H1 (cell line): ENCODE measurements at regions not wholly inside any gene's neighbourhood (a gene's known extent, or its start where the extent isn't known, plus 50 kb on each side); places are given as distances from the start of the nearest gene placed in this dataset.

Experiments
- CTCF ChIA-PET: fragments of 300-600 bp; sonication (Branson Sonifier 250); formaldehyde crosslinking; loops from one replicate; lab custom pipeline; 2021; ENCODE audit not compliant: partially characterized antibody; lab: Charles Lee
- POLR2A ChIA-PET: fragments of 300-600 bp; sonication (Branson Sonifier 250); formaldehyde crosslinking; loops from one replicate; lab custom pipeline; 2021; ENCODE audit warnings: inconsistent platforms; ENCODE audit not compliant: partially characterized antibody; lab: Charles Lee
- DNase-seq, 2 experiments: peaks; one replicate each; pipeline versions ENCODE4 v3.0.0 to v3.0.0-alpha.2; 2010 to 2022; ENCODE audit warnings: low spot score in 2 of 2, low read depth in 1 of 2, mixed read lengths in 1 of 2
- FAIRE-seq: peaks from 2 replicates; lab custom pipeline; 2011; peaks lifted over from hg19 to GRCh38; lab: Jason Lieb, UNC
- H2AFZ ChIP-seq: 2 replicates; pipeline ENCODE4 v1.8.1; 2012; ENCODE audit warnings: low read length, inconsistent platforms
- H2AK5ac ChIP-seq: 2 replicates; pipeline ENCODE4 v1.6.1; 2013; ENCODE audit warnings: low read depth, low read length
- H2BK120ac ChIP-seq: replicated peaks from 2 replicates; pipeline ENCODE3; 2013; ENCODE audit warnings: low read depth, low read length, inconsistent platforms
- H2BK12ac ChIP-seq: 2 replicates; pipeline ENCODE4 v1.6.1; 2013; ENCODE audit warnings: low read depth, low read length
- H2BK15ac ChIP-seq: 2 replicates; pipeline ENCODE4 v1.6.1; 2013; ENCODE audit warnings: low read length
- H2BK20ac ChIP-seq: 2 replicates; pipeline ENCODE4 v1.6.1; 2013; ENCODE audit warnings: low read length
- H2BK5ac ChIP-seq: 2 replicates; pipeline ENCODE4 v1.6.1; 2013; ENCODE audit warnings: low read depth, low read length
- H3K14ac ChIP-seq: 2 replicates; pipeline ENCODE4 v1.6.1; 2013; ENCODE audit warnings: inconsistent platforms; ENCODE audit not compliant: insufficient read length
- H3K18ac ChIP-seq: 2 replicates; pipeline ENCODE4 v1.6.1; 2013; ENCODE audit warnings: low read length; ENCODE audit errors: extremely low read depth
- H3K23ac ChIP-seq: 2 replicates; pipeline ENCODE4 v1.6.1; 2013; ENCODE audit warnings: inconsistent platforms; ENCODE audit not compliant: insufficient read length
- H3K23me2 ChIP-seq: 2 replicates; pipeline ENCODE4 v1.6.1; 2013; ENCODE audit warnings: low read depth, low read length
- H3K27ac ChIP-seq: 2 replicates; pipeline ENCODE4 v1.6.1; 2011; ENCODE audit warnings: low read depth, low read length, inconsistent platforms
- H3K27me3 ChIP-seq, 4 experiments: replicated peaks in 1 of 4; 1 replicate in 1 of 4; 2 replicates in 3 of 4; pipeline versions ENCODE4 v1.6.1 to v1.8.1; 2011 to 2013; ENCODE audit warnings: low read length in 3 of 4, mild to moderate bottlenecking in 3 of 4, inconsistent platforms in 2 of 4, mixed read lengths in 2 of 4, moderate library complexity in 1 of 4; ENCODE audit not compliant: control insufficient read depth in 3 of 4, insufficient read depth in 3 of 4; ENCODE audit errors: extremely low read depth in 1 of 4
- H3K36me3 ChIP-seq, 4 experiments: 2 replicates each; pipeline versions ENCODE4 v1.6.1 to v1.8.1; 2011 to 2013; ENCODE audit warnings: mild to moderate bottlenecking in 4 of 4, low read length in 3 of 4, moderate library complexity in 2 of 4, control low read depth in 1 of 4, inconsistent platforms in 1 of 4; ENCODE audit not compliant: insufficient read depth in 4 of 4, control insufficient read depth in 2 of 4
- H3K4ac ChIP-seq: replicated peaks from 2 replicates; pipeline ENCODE3; 2013; ENCODE audit warnings: low read length, low read depth, mixed read lengths, inconsistent platforms; ENCODE audit not compliant: insufficient read length
- H3K4me1 ChIP-seq, 4 experiments: replicated peaks in 1 of 4; 1 replicate in 1 of 4; 2 replicates in 3 of 4; pipeline versions ENCODE4 v1.6.1 to v1.8.1; 2011 to 2013; ENCODE audit warnings: low read length in 3 of 4, inconsistent platforms in 2 of 4, mixed read lengths in 1 of 4; ENCODE audit not compliant: insufficient read depth in 4 of 4, control insufficient read depth in 3 of 4
- H3K4me2 ChIP-seq, 2 experiments: 2 replicates each; pipeline versions ENCODE4 v1.6.1 to v1.8.1; 2011 to 2013; ENCODE audit warnings: low read depth in 2 of 2, low read length in 2 of 2, control low read depth in 1 of 2, inconsistent platforms in 1 of 2, mild to moderate bottlenecking in 1 of 2; ENCODE audit not compliant: insufficient read depth in 1 of 2
- H3K4me3 ChIP-seq, 4 experiments: fragments of 200-600, 300-600 bp in 1 of 4; sonication (generic), shearing (Covaris generic), sonication (Bioruptor Twin) in 1 of 4; 2 replicates each; pipeline versions ENCODE4 v1.5.1 to v1.8.1; 2011 to 2016; ENCODE audit warnings: low read length in 4 of 4, low read depth in 3 of 4, control low read depth in 2 of 4, inconsistent platforms in 2 of 4, mild to moderate bottlenecking in 2 of 4, mixed read lengths in 1 of 4, moderate library complexity in 1 of 4; ENCODE audit not compliant: insufficient read depth in 2 of 4; ENCODE audit errors: extremely low read depth in 1 of 4
- H3K56ac ChIP-seq: replicated peaks from 2 replicates; pipeline ENCODE3; 2013; ENCODE audit warnings: low read depth, mild to moderate bottlenecking, mixed read lengths, low read length, inconsistent platforms; ENCODE audit not compliant: insufficient read length
- H3K79me1 ChIP-seq: 2 replicates; pipeline ENCODE4 v1.6.1; 2013; ENCODE audit warnings: low read depth, low read length, control low read depth
- H3K79me2 ChIP-seq, 2 experiments: 2 replicates each; pipeline versions ENCODE4 v1.6.1 to v1.8.1; 2012 to 2013; ENCODE audit warnings: low read length in 2 of 2, mild to moderate bottlenecking in 2 of 2, inconsistent platforms in 1 of 2; ENCODE audit not compliant: insufficient read depth in 2 of 2, control insufficient read depth in 1 of 2
- H3K9ac ChIP-seq, 4 experiments: replicated peaks in 1 of 4; 1 replicate in 1 of 4; 2 replicates in 3 of 4; pipeline versions ENCODE4 v1.6.1 to v1.8.1; 2011 to 2013; ENCODE audit warnings: low read depth in 3 of 4, low read length in 3 of 4, control low read depth in 2 of 4, mild to moderate bottlenecking in 2 of 4, moderate library complexity in 2 of 4, inconsistent platforms in 1 of 4; ENCODE audit errors: extremely low read depth in 1 of 4
- H3K9me3 ChIP-seq, 2 experiments: 2 replicates each; pipeline versions ENCODE4 v1.6.1 to v1.8.1; 2012 to 2013; ENCODE audit warnings: mild to moderate bottlenecking in 2 of 2, moderate library complexity in 2 of 2, control low read depth in 1 of 2, inconsistent platforms in 1 of 2, low read depth in 1 of 2, low read length in 1 of 2, mixed read lengths in 1 of 2; ENCODE audit not compliant: insufficient read depth in 2 of 2
- H4K20me1 ChIP-seq, 2 experiments: replicated peaks in 1 of 2; 2 replicates each; pipeline versions ENCODE3 to v1.8.1; 2011 to 2013; ENCODE audit warnings: inconsistent platforms in 2 of 2, low read length in 2 of 2, mild to moderate bottlenecking in 1 of 2; ENCODE audit not compliant: insufficient read depth in 2 of 2, control insufficient read depth in 1 of 2
- H4K5ac ChIP-seq: 2 replicates; pipeline ENCODE4 v1.6.1; 2013; ENCODE audit warnings: low read length, low read depth, mixed read lengths, inconsistent platforms; ENCODE audit not compliant: insufficient read length
- H4K8ac ChIP-seq: 2 replicates; pipeline ENCODE4 v1.8.0; 2013; ENCODE audit warnings: mild to moderate bottlenecking, moderate library complexity, low read length, inconsistent platforms; ENCODE audit not compliant: insufficient read depth; ENCODE audit errors: extremely low read depth
- H4K91ac ChIP-seq: replicated peaks from 2 replicates; pipeline ENCODE3; 2013; ENCODE audit warnings: low read length, mixed read lengths, inconsistent platforms; ENCODE audit not compliant: insufficient read length
- ATF2 ChIP-seq: IDR thresholded peaks from 2 replicates; pipeline ENCODE4 v1.6.1; 2012; ENCODE audit warnings: low read length, inconsistent platforms
- BCL11A ChIP-seq, 2 experiments: IDR thresholded peaks; one replicate each; pipeline ENCODE4 v1.6.1; 2011; ENCODE audit warnings: low read depth in 2 of 2, low read length in 2 of 2, mild to moderate bottlenecking in 2 of 2
- CBX5 ChIP-seq: fragments of 300-800, 300-1000 bp; sonication (generic); IDR thresholded peaks from 2 replicates; pipeline ENCODE4 v1.7.1; 2016; ENCODE audit warnings: antibody characterized with exemption, low read length, low read depth
- EGR1 ChIP-seq: IDR thresholded peaks from 2 replicates; pipeline ENCODE4 v1.6.1; 2011; ENCODE audit warnings: low read depth, low read length, borderline replicate concordance
- EZH2 ChIP-seq: fragments of 200-600 bp; sonication (generic); IDR thresholded peaks from 2 replicates; pipeline ENCODE4 v1.7.1; 2012; ENCODE audit warnings: low read depth, mild to moderate bottlenecking, moderate library complexity, low read length, inconsistent platforms; ENCODE audit not compliant: severe bottlenecking
- PHF8 ChIP-seq: fragments of 200-600 bp; sonication (generic); conservative IDR thresholded peaks from 2 replicates; pipeline ENCODE4 v1.7.1; 2012; ENCODE audit warnings: low read depth, mild to moderate bottlenecking, inconsistent platforms, low read length, moderate library complexity
- POLR2A ChIP-seq, 2 experiments: IDR thresholded peaks; 1 replicate in 1 of 2; 2 replicates in 1 of 2; pipeline ENCODE4 v1.6.1; 2011; ENCODE audit warnings: low read depth in 2 of 2, low read length in 2 of 2, mild to moderate bottlenecking in 2 of 2; ENCODE audit errors: control extremely low read depth in 1 of 2
- SAP30 ChIP-seq: fragments of 300-600 bp; sonication (generic); IDR thresholded peaks from 2 replicates; pipeline ENCODE4 v1.7.1; 2012; ENCODE audit warnings: low read length, moderate library complexity, mild to moderate bottlenecking, inconsistent platforms; ENCODE audit not compliant: insufficient read depth, insufficient replicate concordance
- WGBS, 2 experiments: shearing (Covaris generic) in 1 of 2; methylation state at CpG; one replicate each; pipeline versions ENCODE4 v1.1.6 to v1.1.7; 2013 to 2015; ENCODE audit warnings: low lambda C conversion rate in 2 of 2, mixed read lengths in 2 of 2, inconsistent platforms in 1 of 2, low coverage in 1 of 2, missing lambda C conversion rate in 1 of 2; ENCODE audit not compliant: insufficient replicate concordance in 2 of 2, insufficient coverage in 1 of 2, insufficient read length in 1 of 2; ENCODE audit errors: extremely low coverage in 1 of 2, missing lambda C conversion rate in 1 of 2; 5-methylcytosine and 5-hydroxymethylcytosine counted together

- no peaks in the 10 kb centered on the region for H3K79me2 ChIP-seq
- no peak overlapping the region for H2AK5ac ChIP-seq
- no peak overlapping the region for H3K4me2 ChIP-seq
- DNase-seq (no peak), FAIRE-seq (no peak)
- no peaks in the 10 kb centered on the region for H3K36me3 ChIP-seq
- no peak overlapping the region for H4K5ac ChIP-seq
- H2BK120ac ChIP-seq: no peak overlapping the region
- H3K9me3 ChIP-seq: peaks cover 2 to 4% of the 10 kb centered on the region in 2 experiments; a peak in 2 of 4 replicates
- no peaks in the 10 kb centered on the region for H3K79me1 ChIP-seq
- no peak overlapping the region for H2BK15ac ChIP-seq
- no peak overlapping the region for H3K4ac ChIP-seq
- H3K23ac ChIP-seq: no peak overlapping the region
- H3K27me3 ChIP-seq: no peaks in the 10 kb centered on the region
- no peak overlapping the region for H2BK5ac ChIP-seq
- 82% methylated on average over 6 of the region's 6 CpGs; no CpG with 5 or more reads in 1 of the 2 experiments for WGBS, 2 experiments
- H2BK12ac ChIP-seq: no peak overlapping the region
- H3K9ac ChIP-seq: no peak overlapping the region
- peaks cover 0 to 5% (median 2%) of the 10 kb centered on the region in 4 experiments; a peak in 3 of 7 replicates for H3K4me1 ChIP-seq
- no peak overlapping the region for H3K27ac ChIP-seq
- H3K14ac ChIP-seq: no peak overlapping the region
- no peaks in the 10 kb centered on the region for H4K20me1 ChIP-seq
- no peak overlapping the region for H3K56ac ChIP-seq
- H4K8ac ChIP-seq: no peak overlapping the region
- POLR2A ChIA-PET: no interaction called here
- no peak overlapping the region for H4K91ac ChIP-seq
- H3K4me3 ChIP-seq: no peak overlapping the region
- CTCF ChIA-PET: no interaction called here
- no peak overlapping the region for H2AFZ ChIP-seq
- no peaks in the 10 kb centered on the region for H3K23me2 ChIP-seq
- H3K18ac ChIP-seq: no peak overlapping the region
- H2BK20ac ChIP-seq: no peak overlapping the region
- TF ChIP-seq ATF2 (no peak), CBX5 (no peak), SAP30 (no peak), EZH2 (no peak), POLR2A (IDR thresholded peaks at IDR 0.05; ENCODE audit: control extremely low read depth in 1 of 2, low read depth in 2 of 2, low read length in 2 of 2) (no peak), EGR1 (no peak), BCL11A (IDR thresholded peaks at IDR 0.05; ENCODE audit: low read depth in 2 of 2, low read length in 2 of 2) (no peak), PHF8 (no peak)
These were observed 155.2 kb downstream of the FBLN2 start for GRCh38 chr3:13704174-13704573.
